HG02885 (cell line): ENCODE measurements at regions not wholly inside any gene's neighbourhood (a gene's known extent, or its start where the extent isn't known, plus 50 kb on each side); places are given as distances from the start of the nearest gene placed in this dataset.

ENCODE experiments used
- ATAC-seq: cut with Tn5 transposase; IDR thresholded peaks from one replicate; pipeline ENCODE4 v1.9.1; 2021; ENCODE audit warnings: mild to moderate bottlenecking; ENCODE audit not compliant: unreplicated experiment, poor library complexity

GRCh38 chr17:13243585-13243984 is 225.8 kb upstream of the ELAC2 start:
- no peak for ATAC-seq

DNA sequence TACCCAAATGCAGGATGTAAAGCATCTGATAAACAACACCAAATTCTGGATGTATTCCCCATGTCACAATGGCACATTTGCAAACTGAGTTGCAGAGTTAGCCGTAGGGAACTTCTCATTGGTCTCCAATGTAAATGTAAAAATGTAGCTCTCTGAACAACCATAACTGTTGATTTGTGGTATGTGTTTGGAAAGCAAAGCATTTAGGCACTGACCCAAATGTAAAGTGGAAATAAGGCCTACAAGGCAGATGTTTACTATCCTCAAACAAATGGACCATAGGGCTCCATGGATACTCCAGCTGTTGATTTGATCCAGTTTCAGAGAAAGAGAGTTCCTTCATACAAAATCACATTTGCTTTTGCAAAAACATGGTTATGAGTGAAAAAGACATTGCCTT is 223.0 kb upstream of the ELAC2 start:
- no peak for ATAC-seq

DNA sequence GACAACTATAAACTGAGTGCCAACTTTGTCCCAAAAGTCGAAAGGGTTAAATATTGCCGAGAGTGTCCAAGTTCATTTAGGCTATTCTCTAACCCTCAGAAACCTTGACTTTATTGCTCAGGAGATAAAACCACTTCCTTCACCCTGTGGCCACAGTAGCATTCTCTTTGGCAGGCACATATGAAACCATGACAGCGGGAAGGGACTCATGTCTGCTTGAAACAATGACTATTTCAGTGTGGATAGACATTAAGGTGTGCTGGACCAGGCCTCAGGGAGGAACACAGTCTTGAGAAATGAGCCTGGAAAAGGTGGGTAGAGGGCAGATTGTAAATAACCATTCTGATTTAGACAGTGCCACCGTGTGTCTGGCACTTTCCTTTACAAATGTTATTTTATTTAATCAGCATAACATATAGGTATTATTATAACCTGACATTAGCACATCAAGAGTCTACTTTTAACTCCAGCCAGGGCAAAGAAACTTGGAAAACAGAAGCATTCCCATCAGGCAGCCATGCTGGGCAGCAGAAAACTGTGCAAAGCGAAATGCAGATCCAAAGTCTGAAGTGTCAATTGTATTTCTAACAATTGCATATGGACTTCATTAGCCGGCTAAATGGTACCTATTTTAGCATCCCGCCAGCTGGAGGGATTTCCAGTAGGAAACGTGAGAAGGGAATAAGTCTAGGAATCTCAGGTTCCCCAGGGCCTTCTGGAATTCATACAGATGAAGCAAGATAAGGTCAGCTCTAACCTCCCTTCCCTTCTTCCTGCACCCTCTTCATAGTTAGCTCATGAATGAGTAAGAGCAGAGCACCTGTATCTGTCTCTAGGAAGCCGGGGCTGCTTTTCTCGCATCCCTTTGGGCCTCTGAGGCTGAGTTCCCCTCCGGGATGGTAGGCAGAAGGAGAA is 212.8 kb upstream of the ELAC2 start:
- ATAC-seq, result no peak

GRCh38 chr17:13228225-13228624 is 210.4 kb upstream of the ELAC2 start:
- ATAC-seq, result no peak

DNA sequence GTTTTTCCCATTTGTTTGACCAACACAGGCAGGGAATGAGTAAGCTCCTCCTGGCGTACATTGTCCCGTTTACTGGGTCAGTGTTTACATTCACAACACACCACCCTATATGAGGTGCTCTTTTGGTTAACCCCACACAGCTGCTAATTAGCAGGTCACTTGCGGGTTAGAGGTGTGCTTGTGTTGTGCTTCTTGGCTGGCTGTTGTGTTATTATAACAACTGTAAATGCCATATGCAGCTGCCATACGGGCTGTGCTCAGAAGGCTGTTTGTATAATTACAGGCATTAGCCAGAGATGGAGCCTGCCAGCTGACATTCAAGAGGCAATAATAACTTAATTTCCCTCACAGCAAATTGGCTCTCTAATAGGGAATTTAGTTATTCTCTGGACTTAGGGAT is 205.1 kb upstream of the ELAC2 start:
- ATAC-seq, result no peak

DNA sequence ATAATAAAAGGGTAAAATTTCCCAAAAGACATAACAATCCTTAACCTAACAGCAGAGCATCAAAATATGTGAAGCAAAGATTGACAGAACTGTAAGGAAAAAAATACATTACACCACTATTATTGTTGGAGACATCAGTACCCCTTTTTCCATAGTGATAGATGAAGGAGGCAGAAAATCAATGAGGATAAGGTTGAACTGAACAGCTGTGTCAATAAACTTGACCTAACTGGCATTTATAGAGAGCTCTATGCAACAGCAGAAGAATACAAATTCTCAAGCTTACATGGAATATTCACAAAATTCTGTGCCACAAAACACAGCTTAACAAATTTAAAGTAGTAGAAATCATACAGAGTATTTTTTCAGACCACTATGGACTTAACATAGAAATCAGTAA is 195.0 kb upstream of the ELAC2 start:
- ATAC-seq, result no peak

DNA sequence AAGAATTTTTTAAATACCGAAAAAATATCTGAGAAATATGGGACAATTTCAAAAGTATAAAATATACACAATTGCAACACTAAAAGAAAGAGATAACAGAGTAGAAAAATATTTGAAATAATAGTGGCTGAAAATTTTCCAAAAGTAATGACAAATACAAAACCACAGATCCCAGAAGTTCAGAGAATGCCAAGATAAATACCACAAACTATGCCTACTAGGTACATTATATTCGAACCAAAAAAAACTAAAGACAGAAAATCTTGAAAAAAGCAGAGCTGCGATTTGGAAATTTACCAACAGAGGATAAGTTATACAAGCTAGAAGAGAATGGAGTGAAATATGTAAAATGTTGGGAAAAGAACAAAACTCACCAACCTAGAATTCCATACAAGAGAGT is 191.3 kb upstream of the ELAC2 start:
- no peak for ATAC-seq

- ATAC-seq, result no peak
These were observed 186.9 kb upstream of the ELAC2 start for GRCh38 chr17:13204607-13205237.

DNA sequence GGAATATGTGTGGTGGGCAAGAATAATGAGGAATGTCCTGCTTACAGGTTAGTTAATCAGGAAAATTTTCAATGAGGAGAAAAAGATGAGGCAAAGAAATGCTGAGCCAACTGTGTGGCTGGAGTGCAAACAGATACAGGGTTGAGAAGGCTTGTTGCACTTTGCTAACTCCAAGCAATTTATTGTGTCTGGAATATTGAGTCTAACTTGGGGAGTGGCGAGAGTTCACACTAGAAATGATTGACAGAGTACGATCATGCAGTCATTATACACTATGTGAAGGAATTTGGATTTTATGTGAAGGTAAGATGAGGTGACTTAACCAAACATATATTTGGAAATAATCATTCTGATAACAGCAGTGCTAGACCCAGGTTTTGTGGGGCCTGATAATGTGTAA is 185.0 kb upstream of the ELAC2 start:
- ATAC-seq, result no peak

- ATAC-seq, result no peak
These were observed 182.8 kb upstream of the ELAC2 start for GRCh38 chr17:13200671-13201070.

DNA sequence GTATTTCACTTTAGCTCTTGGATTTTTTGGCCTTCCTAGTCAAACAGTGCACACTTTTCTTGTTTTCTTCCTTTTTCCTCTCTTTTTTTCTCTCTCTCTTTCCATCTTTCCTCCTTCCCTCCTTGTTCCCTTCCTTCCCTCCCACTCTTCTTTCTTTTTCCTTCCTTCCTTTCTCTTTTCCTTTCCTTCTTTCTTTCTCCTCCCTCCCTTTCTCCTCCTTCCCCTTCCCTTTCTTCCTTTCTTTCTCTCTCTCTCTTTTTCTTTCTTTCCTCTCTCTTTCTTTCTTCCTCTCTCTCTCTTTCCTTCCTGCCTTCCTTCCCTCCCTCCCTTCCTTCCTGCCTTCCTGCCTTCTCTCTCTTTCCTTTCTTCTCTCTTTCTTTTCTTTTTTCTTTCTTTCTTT is 181.6 kb upstream of the ELAC2 start:
- ATAC-seq, result no peak

- no peak for ATAC-seq
These were observed 179.8 kb upstream of the ELAC2 start for GRCh38 chr17:13197586-13197985.

DNA sequence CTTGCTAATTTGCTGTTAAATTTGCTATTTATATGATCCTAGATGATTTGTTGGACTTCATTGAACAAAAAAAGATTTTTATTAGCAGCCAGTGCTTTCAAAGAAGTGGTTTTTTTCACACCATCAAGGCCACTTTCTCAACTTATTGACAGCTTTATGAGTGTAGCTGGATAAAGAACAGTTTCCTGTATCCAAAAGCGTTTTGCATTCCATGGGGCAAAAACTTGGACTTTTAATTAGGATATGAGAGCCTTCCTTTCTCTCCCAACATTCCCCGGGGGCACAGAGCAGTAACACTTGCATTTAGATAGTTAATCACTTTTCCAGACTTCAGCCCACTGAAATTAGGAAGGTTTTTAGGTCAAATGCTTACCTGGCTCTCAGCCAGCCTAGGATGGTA is 177.1 kb upstream of the ELAC2 start:
- no peak for ATAC-seq

DNA sequence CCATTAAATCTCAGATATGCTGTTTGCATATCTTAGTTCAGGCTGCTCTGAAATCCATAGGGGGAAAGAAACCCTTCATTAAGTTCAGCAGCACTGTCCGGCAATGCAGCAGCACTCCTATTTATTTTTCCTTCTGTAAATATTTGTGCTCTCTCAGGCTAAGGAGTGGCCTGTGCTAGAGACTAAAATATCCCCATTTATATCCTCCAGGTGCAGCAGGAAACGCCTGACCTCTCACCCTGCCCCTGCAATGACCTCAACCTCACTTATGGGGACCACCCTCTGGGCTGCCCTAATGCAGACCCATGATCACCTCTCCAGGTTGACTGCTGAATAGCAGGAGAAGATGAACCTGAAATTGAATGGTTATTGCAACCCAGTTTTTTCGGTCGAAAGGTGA is 165.0 kb upstream of the ELAC2 start:
- ATAC-seq, result no peak

GRCh38 chr17:13182450-13182849 is 164.6 kb upstream of the ELAC2 start:
- ATAC-seq, result no peak

DNA sequence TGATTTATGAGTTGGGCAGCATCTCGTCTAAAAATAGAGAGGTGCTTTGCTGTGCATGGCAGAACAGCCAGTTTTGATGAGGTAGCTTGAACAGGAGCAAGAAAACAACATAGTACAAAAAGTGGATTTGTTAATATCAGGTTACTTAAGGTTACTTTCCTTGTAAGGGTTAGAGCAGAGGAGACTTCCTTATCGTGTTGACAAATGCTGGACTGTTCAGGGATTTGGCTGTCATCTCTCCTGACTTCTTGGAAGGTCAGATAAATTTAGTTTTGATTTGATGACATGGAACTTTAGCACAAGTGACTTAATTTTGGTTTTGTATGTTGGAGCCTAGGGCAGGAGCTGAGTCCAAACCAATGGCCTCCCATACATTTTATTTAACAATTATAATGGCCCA is 163.9 kb upstream of the ELAC2 start:
- no peak for ATAC-seq

- no peak for ATAC-seq
These were observed 158.6 kb upstream of the ELAC2 start for GRCh38 chr17:13176436-13176835.

GRCh38 chr17:13171790-13172189 is 154.0 kb upstream of the ELAC2 start:
- no peak for ATAC-seq

DNA sequence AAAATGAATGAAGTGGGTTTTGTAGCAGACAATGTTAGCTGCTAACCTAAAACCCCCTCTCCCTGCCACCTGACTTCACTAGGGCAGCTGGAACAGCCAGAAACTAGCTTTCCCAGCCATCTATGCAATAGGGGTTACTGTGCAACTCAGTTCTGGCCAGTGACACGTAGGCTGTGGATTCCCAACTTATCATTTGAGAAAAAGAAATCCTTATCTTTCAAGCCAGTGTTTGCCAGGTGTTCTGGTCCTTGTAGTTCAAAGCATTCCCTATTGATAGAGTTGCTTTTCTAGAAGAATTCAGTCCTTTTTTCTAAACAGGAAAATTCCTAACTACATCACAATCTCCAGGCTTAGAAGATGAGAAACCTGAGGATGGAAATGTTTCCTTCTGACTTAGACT is 144.5 kb upstream of the ELAC2 start:
- ATAC-seq, result no peak

GRCh38 chr17:13160790-13161189 is 143.0 kb upstream of the ELAC2 start:
- ATAC-seq, result no peak

- no peak for ATAC-seq
These were observed 142.5 kb upstream of the ELAC2 start for GRCh38 chr17:13160296-13160695.
